Osteoblast (primary cell): ENCODE measurements at regions not wholly inside any gene's neighbourhood (a gene's known extent, or its start where the extent isn't known, plus 50 kb on each side); places are given as distances from the start of the nearest gene placed in this dataset.

Experiments
- DNase-seq: peaks from one replicate; pipeline ENCODE4 v3.0.0; 2011; ENCODE audit warnings: low spot score, mixed read lengths; ENCODE audit not compliant: insufficient read length; ENCODE audit errors: missing footprints
- H2AFZ ChIP-seq: 2 replicates; pipeline ENCODE4 v1.6.0; 2011; ENCODE audit warnings: mild to moderate bottlenecking, low read length
- H3K27ac ChIP-seq: 2 replicates; pipeline ENCODE4 v1.5.1; 2011; ENCODE audit warnings: mild to moderate bottlenecking, low read depth, low read length, moderate library complexity
- H3K27me3 ChIP-seq: 2 replicates; pipeline ENCODE4 v1.6.0; 2012; ENCODE audit warnings: mild to moderate bottlenecking, control low read depth, inconsistent platforms, low read length, moderate library complexity; ENCODE audit not compliant: insufficient read depth
- H3K36me3 ChIP-seq: 2 replicates; pipeline ENCODE4 v1.5.1; 2011; ENCODE audit warnings: mild to moderate bottlenecking, low read length, control low read depth, moderate library complexity; ENCODE audit not compliant: insufficient read depth
- H3K4me1 ChIP-seq: 2 replicates; pipeline ENCODE4 v1.5.1; 2011; ENCODE audit warnings: mild to moderate bottlenecking, low read length, control low read depth, moderate library complexity; ENCODE audit not compliant: insufficient read depth
- H3K4me2 ChIP-seq: 2 replicates; pipeline ENCODE4 v1.6.0; 2011; ENCODE audit warnings: mild to moderate bottlenecking, low read length; ENCODE audit not compliant: insufficient read depth
- H3K4me3 ChIP-seq: fragments of 200-600 bp; sonication (generic); 3 replicates; pipeline ENCODE4 v1.5.1; 2012; ENCODE audit warnings: mild to moderate bottlenecking, low read length, inconsistent platforms; ENCODE audit not compliant: insufficient read depth
- H3K79me2 ChIP-seq: 2 replicates; pipeline ENCODE4 v1.6.0; 2012; ENCODE audit warnings: mild to moderate bottlenecking, low read length, control low read depth, inconsistent platforms; ENCODE audit not compliant: insufficient read depth
- H3K9me3 ChIP-seq: 2 replicates; pipeline ENCODE4 v1.5.1; 2011; ENCODE audit warnings: low read depth, low read length, control low read depth
- H4K20me1 ChIP-seq: 2 replicates; pipeline ENCODE4 v1.6.0; 2012; ENCODE audit warnings: mild to moderate bottlenecking, low read length, control low read depth; ENCODE audit not compliant: insufficient read depth
- CTCF ChIP-seq: IDR thresholded peaks from 2 replicates; pipeline ENCODE4 v1.5.1; 2011; ENCODE audit warnings: mild to moderate bottlenecking, low read depth, low read length, moderate library complexity; ENCODE audit errors: extremely low read depth

GRCh38 chr13:22271903-22272302 lies 601.0 kb downstream of the FGF9 start:
- Histone ChIP-seq H3K27ac (no peak overlapping the region), H3K4me3 (no peak overlapping the region), H3K27me3 (no peaks in the 10 kb centered on the region), H4K20me1 (no peaks in the 10 kb centered on the region), H3K36me3 (no peaks in the 10 kb centered on the region), H3K4me1 (no peaks in the 10 kb centered on the region), H3K79me2 (no peaks in the 10 kb centered on the region), H3K9me3 (peaks cover 9% of the 10 kb centered on the region), H2AFZ (no peak overlapping the region), H3K4me2 (no peak overlapping the region)
- TF ChIP-seq CTCF: no peak
- DNase-seq: no peak

- no peak overlapping the region for H3K4me3 ChIP-seq
- no peaks in the 10 kb centered on the region for H3K27me3 ChIP-seq
- no peak for TF ChIP-seq CTCF
- H4K20me1 ChIP-seq: no peaks in the 10 kb centered on the region
- H3K36me3 ChIP-seq: no peaks in the 10 kb centered on the region
- H3K4me2 ChIP-seq: no peak overlapping the region
- no peaks in the 10 kb centered on the region for H3K79me2 ChIP-seq
- H3K4me1 ChIP-seq: no peaks in the 10 kb centered on the region
- H2AFZ ChIP-seq: no peak overlapping the region
- no peak overlapping the region for H3K27ac ChIP-seq
- DNase-seq: no peak
- H3K9me3 ChIP-seq: peaks cover 3% of the 10 kb centered on the region
Observed at GRCh38 chr13:22275393-22275792, 604.5 kb downstream of the FGF9 start.

- no peak overlapping the region for H3K4me2 ChIP-seq
- H3K4me1 ChIP-seq: no peaks in the 10 kb centered on the region
- no peak overlapping the region for H3K4me3 ChIP-seq
- no peaks in the 10 kb centered on the region for H3K27me3 ChIP-seq
- no peak for DNase-seq
- no peak for TF ChIP-seq CTCF
- no peaks in the 10 kb centered on the region for H3K36me3 ChIP-seq
- no peak overlapping the region for H3K27ac ChIP-seq
- H3K79me2 ChIP-seq: no peaks in the 10 kb centered on the region
- peaks cover 3% of the 10 kb centered on the region for H3K9me3 ChIP-seq
- no peak overlapping the region for H2AFZ ChIP-seq
- H4K20me1 ChIP-seq: no peaks in the 10 kb centered on the region
Observed at GRCh38 chr13:22276616-22277015, 605.7 kb downstream of the FGF9 start.

GRCh38 chr13:22278336-22278929 lies 607.6 kb downstream of the FGF9 start:
- Histone ChIP-seq H3K4me1 (no peaks in the 10 kb centered on the region), H3K27me3 (no peaks in the 10 kb centered on the region), H3K4me2 (no peak overlapping the region), H3K79me2 (no peaks in the 10 kb centered on the region), H3K27ac (no peak overlapping the region), H3K36me3 (no peaks in the 10 kb centered on the region), H4K20me1 (no peaks in the 10 kb centered on the region), H3K4me3 (no peak overlapping the region), H2AFZ (no peak overlapping the region), H3K9me3 (peaks cover 3% of the 10 kb centered on the region)
- no peak for TF ChIP-seq CTCF
- DNase-seq: no peak
